ENCODE measurements at regions not wholly inside any gene's neighbourhood (a gene's known extent, or its start where the extent isn't known, plus 50 kb on each side); places are given as distances from the start of the nearest gene placed in this dataset.

DNA sequence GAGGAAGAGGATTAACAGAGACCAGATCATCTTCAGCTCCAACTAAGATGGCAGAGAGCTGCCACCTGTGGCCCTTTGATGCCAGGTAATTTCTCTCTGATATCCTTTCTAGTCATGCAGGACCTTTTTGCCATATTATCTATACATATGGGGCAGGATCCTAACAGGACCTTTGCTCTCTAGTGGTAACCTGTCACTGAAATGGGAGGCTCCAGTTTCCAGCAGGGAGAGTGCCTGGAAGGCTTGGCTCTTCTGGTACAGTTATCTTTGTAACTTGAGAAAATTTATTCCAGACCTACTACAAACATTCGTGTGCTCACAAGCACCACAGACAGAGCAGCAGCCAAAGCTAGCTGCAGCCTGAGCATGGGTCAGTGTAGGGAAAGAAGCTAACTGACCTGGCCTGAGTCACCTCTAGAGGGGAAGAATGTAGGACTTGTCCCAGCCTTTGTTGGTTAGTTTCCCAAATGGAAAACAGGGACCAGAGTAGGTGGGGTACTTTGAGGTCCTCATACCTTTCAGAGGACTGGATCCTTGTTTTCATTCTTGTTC, 86.5 kb upstream of the MACF1 start (continued):
- no peak for TF ChIP-seq MZF1 (tag by site-specific recombination; IDR thresholded peaks at IDR 0.05; ENCODE audit: borderline replicate concordance)
- no peak for TF ChIP-seq ZNF416 (tag by site-specific recombination; IDR thresholded peaks at IDR 0.05)
- no peak for TF ChIP-seq CTCF (tag by site-specific recombination; IDR thresholded peaks at IDR 0.05)
- no peak for TF ChIP-seq ZNF658 (tag by site-specific recombination; IDR thresholded peaks at IDR 0.05)
- TF ChIP-seq, protein P1, sequence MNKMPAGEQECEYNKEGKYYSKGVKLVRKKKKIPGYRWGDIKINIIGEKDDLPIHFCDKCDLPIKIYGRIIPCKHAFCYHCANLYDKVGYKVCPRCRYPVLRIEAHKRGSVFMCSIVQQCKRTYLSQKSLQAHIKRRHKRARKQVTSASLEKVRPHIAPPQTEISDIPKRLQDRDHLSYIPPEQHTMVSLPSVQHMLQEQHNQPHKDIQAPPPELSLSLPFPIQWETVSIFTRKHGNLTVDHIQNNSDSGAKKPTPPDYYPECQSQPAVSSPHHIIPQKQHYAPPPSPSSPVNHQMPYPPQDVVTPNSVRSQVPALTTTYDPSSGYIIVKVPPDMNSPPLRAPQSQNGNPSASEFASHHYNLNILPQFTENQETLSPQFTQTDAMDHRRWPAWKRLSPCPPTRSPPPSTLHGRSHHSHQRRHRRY (tag by site-specific recombination; IDR thresholded peaks at IDR 0.05) = no peak
- TF ChIP-seq, protein P2, sequence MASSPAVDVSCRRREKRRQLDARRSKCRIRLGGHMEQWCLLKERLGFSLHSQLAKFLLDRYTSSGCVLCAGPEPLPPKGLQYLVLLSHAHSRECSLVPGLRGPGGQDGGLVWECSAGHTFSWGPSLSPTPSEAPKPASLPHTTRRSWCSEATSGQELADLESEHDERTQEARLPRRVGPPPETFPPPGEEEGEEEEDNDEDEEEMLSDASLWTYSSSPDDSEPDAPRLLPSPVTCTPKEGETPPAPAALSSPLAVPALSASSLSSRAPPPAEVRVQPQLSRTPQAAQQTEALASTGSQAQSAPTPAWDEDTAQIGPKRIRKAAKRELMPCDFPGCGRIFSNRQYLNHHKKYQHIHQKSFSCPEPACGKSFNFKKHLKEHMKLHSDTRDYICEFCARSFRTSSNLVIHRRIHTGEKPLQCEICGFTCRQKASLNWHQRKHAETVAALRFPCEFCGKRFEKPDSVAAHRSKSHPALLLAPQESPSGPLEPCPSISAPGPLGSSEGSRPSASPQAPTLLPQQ (tag by site-specific recombination; IDR thresholded peaks at IDR 0.05) = no peak
- no peak for TF ChIP-seq ZXDB (tag by site-specific recombination; IDR thresholded peaks at IDR 0.05)
- TF ChIP-seq ZNF223 (tag by site-specific recombination; IDR thresholded peaks at IDR 0.05) = no peak
- TF ChIP-seq, protein P3, sequence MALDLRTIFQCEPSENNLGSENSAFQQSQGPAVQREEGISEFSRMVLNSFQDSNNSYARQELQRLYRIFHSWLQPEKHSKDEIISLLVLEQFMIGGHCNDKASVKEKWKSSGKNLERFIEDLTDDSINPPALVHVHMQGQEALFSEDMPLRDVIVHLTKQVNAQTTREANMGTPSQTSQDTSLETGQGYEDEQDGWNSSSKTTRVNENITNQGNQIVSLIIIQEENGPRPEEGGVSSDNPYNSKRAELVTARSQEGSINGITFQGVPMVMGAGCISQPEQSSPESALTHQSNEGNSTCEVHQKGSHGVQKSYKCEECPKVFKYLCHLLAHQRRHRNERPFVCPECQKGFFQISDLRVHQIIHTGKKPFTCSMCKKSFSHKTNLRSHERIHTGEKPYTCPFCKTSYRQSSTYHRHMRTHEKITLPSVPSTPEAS (tag by site-specific recombination; IDR thresholded peaks at IDR 0.05) = no peak
- no peak for TF ChIP-seq ZNF660 (tag by site-specific recombination; IDR thresholded peaks at IDR 0.05)
- peak; percentile 37; the same call in 1 of the 2 replicates for TF ChIP-seq ZNF341 (tag by site-specific recombination; IDR thresholded peaks at IDR 0.05; ENCODE audit: low read depth)
- peak; percentile 53; the same call in 1 of the 2 replicates for TF ChIP-seq OVOL3 (tag by site-specific recombination; IDR thresholded peaks at IDR 0.05)
- no peak for TF ChIP-seq ZNF155 (tag by site-specific recombination; IDR thresholded peaks at IDR 0.05)
- TF ChIP-seq ZNF792 (tag by site-specific recombination; IDR thresholded peaks at IDR 0.05) = no peak
- peak; percentile 45; the same call in 1 of the 2 replicates for TF ChIP-seq ZNF600 (tag by site-specific recombination; IDR thresholded peaks at IDR 0.05)
- TF ChIP-seq, protein P4, sequence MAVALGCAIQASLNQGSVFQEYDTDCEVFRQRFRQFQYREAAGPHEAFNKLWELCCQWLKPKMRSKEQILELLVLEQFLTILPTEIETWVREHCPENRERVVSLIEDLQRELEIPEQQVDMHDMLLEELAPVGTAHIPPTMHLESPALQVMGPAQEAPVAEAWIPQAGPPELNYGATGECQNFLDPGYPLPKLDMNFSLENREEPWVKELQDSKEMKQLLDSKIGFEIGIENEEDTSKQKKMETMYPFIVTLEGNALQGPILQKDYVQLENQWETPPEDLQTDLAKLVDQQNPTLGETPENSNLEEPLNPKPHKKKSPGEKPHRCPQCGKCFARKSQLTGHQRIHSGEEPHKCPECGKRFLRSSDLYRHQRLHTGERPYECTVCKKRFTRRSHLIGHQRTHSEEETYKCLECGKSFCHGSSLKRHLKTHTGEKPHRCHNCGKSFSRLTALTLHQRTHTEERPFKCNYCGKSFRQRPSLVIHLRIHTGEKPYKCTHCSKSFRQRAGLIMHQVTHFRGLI (tag by site-specific recombination; IDR thresholded peaks at IDR 0.05) = no peak
- peak; percentile 78 for TF ChIP-seq ZBTB17 (tag by site-specific recombination; IDR thresholded peaks at IDR 0.05)
- no peak for TF ChIP-seq ZNF404 (tag by site-specific recombination; IDR thresholded peaks at IDR 0.05)
- TF ChIP-seq ZBTB6 (tag by site-specific recombination; IDR thresholded peaks at IDR 0.05) = no peak
- no peak for TF ChIP-seq ZNF324 (tag by site-specific recombination; IDR thresholded peaks at IDR 0.05)
- TF ChIP-seq ZNF596 (tag by site-specific recombination; IDR thresholded peaks at IDR 0.05) = no peak
- TF ChIP-seq, protein P5, sequence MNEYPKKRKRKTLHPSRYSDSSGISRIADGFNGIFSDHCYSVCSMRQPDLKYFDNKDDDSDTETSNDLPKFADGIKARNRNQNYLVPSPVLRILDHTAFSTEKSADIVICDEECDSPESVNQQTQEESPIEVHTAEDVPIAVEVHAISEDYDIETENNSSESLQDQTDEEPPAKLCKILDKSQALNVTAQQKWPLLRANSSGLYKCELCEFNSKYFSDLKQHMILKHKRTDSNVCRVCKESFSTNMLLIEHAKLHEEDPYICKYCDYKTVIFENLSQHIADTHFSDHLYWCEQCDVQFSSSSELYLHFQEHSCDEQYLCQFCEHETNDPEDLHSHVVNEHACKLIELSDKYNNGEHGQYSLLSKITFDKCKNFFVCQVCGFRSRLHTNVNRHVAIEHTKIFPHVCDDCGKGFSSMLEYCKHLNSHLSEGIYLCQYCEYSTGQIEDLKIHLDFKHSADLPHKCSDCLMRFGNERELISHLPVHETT (tag by site-specific recombination; IDR thresholded peaks at IDR 0.05) = no peak
- no peak for TF ChIP-seq ZNF768 (tag by site-specific recombination; IDR thresholded peaks at IDR 0.05)
- peak; percentile 34; the same call in 1 of the 2 replicates for TF ChIP-seq WT1 (tag by site-specific recombination; IDR thresholded peaks at IDR 0.05)
- TF ChIP-seq ZNF510 (tag by site-specific recombination; IDR thresholded peaks at IDR 0.05; ENCODE audit: insufficient replicate concordance) = no peak
- no peak for TF ChIP-seq ZSCAN23 (tag by site-specific recombination; IDR thresholded peaks at IDR 0.05)
- no peak for TF ChIP-seq ZNF623 (tag by site-specific recombination; IDR thresholded peaks at IDR 0.05)
- no peak for TF ChIP-seq ZNF112 (tag by site-specific recombination; IDR thresholded peaks at IDR 0.05)
